Astrocyte (in vitro differentiated cells and primary cell): ENCODE measurements at regions not wholly inside any gene's neighbourhood (a gene's known extent, or its start where the extent isn't known, plus 50 kb on each side); places are given as distances from the start of the nearest gene placed in this dataset.

Experiments
- DNase-seq: peaks from one replicate; pipeline ENCODE4 v3.0.0-alpha.2; 2010; ENCODE audit warnings: low read depth
- FAIRE-seq: peaks from 2 replicates; lab custom pipeline; 2011; peaks lifted over from hg19 to GRCh38; lab: Jason Lieb, UNC
- H2AFZ ChIP-seq: 2 replicates; pipeline ENCODE4 v1.6.0; 2012; ENCODE audit warnings: low read depth, low read length, inconsistent platforms
- H3K27ac ChIP-seq: 2 replicates; pipeline ENCODE4 v1.5.1; 2011; ENCODE audit warnings: low read depth, low read length, inconsistent platforms
- H3K27me3 ChIP-seq: 2 replicates; pipeline ENCODE4 v1.6.0; 2011; ENCODE audit warnings: low read length, inconsistent platforms; ENCODE audit not compliant: insufficient read depth
- H3K36me3 ChIP-seq: 2 replicates; pipeline ENCODE4 v1.5.1; 2011; ENCODE audit warnings: low read length, inconsistent platforms; ENCODE audit not compliant: insufficient read depth
- H3K4me1 ChIP-seq: 2 replicates; pipeline ENCODE4 v1.5.1; 2011; ENCODE audit warnings: low read length, inconsistent platforms; ENCODE audit not compliant: insufficient read depth
- H3K4me2 ChIP-seq: 2 replicates; pipeline ENCODE4 v1.6.0; 2012; ENCODE audit warnings: low read length, inconsistent platforms
- H3K4me3 ChIP-seq: 2 replicates; pipeline ENCODE4 v1.5.1; 2011; ENCODE audit warnings: low read depth, mild to moderate bottlenecking, low read length, inconsistent platforms; ENCODE audit not compliant: insufficient read depth
- H3K79me2 ChIP-seq: 2 replicates; pipeline ENCODE4 v1.6.0; 2012; ENCODE audit warnings: mild to moderate bottlenecking, low read length, inconsistent platforms; ENCODE audit not compliant: insufficient read depth
- H3K9ac ChIP-seq: 2 replicates; pipeline ENCODE4 v1.6.0; 2012; ENCODE audit warnings: mild to moderate bottlenecking, low read length, inconsistent platforms
- H3K9me3 ChIP-seq: 2 replicates; pipeline ENCODE4 v1.5.1; 2012; ENCODE audit warnings: low read depth, mild to moderate bottlenecking, low read length, inconsistent platforms; ENCODE audit not compliant: insufficient read depth
- H4K20me1 ChIP-seq: 2 replicates; pipeline ENCODE4 v1.6.0; 2012; ENCODE audit warnings: low read length, inconsistent platforms; ENCODE audit not compliant: insufficient read depth
- H3K27ac Mint-ChIP-seq: one replicate; pipeline ENCODE4 v1.8.0; 2021; ENCODE audit warnings: mild to moderate bottlenecking, mixed read lengths; ENCODE audit not compliant: unreplicated experiment
- H3K27me3 Mint-ChIP-seq: one replicate; pipeline ENCODE4 v1.8.0; 2021; ENCODE audit warnings: low read depth, mixed read lengths; ENCODE audit not compliant: unreplicated experiment
- H3K36me3 Mint-ChIP-seq: one replicate; pipeline ENCODE4 v1.8.0; 2021; ENCODE audit warnings: low read depth, mixed read lengths; ENCODE audit not compliant: unreplicated experiment
- H3K4me1 Mint-ChIP-seq: one replicate; pipeline ENCODE4 v1.8.0; 2021; ENCODE audit warnings: low read depth, mixed read lengths; ENCODE audit not compliant: unreplicated experiment
- H3K4me3 Mint-ChIP-seq: one replicate; pipeline ENCODE4 v1.8.0; 2021; ENCODE audit warnings: mild to moderate bottlenecking, moderate library complexity, mixed read lengths; ENCODE audit not compliant: unreplicated experiment
- H3K9me3 Mint-ChIP-seq: one replicate; pipeline ENCODE4 v1.8.0; 2021; ENCODE audit warnings: mild to moderate bottlenecking, mixed read lengths; ENCODE audit not compliant: unreplicated experiment
- CTCF ChIP-seq: IDR thresholded peaks from 2 replicates; pipeline ENCODE4 v1.5.1; 2011; ENCODE audit warnings: low read depth, mild to moderate bottlenecking, inconsistent platforms, low read length, moderate library complexity; ENCODE audit not compliant: insufficient read depth
- EZH2 ChIP-seq: IDR thresholded peaks from 2 replicates; pipeline ENCODE4 v1.6.1; 2012; ENCODE audit warnings: mild to moderate bottlenecking, low read length, inconsistent platforms; ENCODE audit not compliant: insufficient read depth

GRCh38 chr14:42269234-42269633 lies 662.6 kb downstream of the LRFN5 start:
- Histone ChIP-seq H4K20me1 (no peaks in the 10 kb centered on the region), H3K27ac (no peak overlapping the region), H3K79me2 (no peaks in the 10 kb centered on the region), H3K4me1 (no peaks in the 10 kb centered on the region), H3K9me3 (peaks cover 3% of the 10 kb centered on the region), H3K27me3 (no peaks in the 10 kb centered on the region), H3K4me3 (no peak overlapping the region), H3K9ac (no peak overlapping the region), H2AFZ (no peak overlapping the region), H3K36me3 (no peaks in the 10 kb centered on the region), H3K4me2 (no peak overlapping the region)
- TF ChIP-seq CTCF, result no peak
- TF ChIP-seq EZH2, result no peak
- Mint-ChIP-seq H3K27ac (no peak overlapping the region), H3K36me3 (no peaks in the 10 kb centered on the region), H3K4me3 (no peak overlapping the region), H3K4me1 (no peaks in the 10 kb centered on the region), H3K9me3 (peaks cover 11% of the 10 kb centered on the region), H3K27me3 (no peaks in the 10 kb centered on the region)
- FAIRE-seq, result no peak
- no peak for DNase-seq

- H3K4me3 Mint-ChIP-seq, result no peak overlapping the region
- Histone ChIP-seq H3K4me3 (no peak overlapping the region), H3K79me2 (no peaks in the 10 kb centered on the region), H3K27ac (no peak overlapping the region), H3K4me2 (no peak overlapping the region), H2AFZ (no peak overlapping the region), H3K9me3 (no peaks in the 10 kb centered on the region), H4K20me1 (no peaks in the 10 kb centered on the region), H3K27me3 (no peaks in the 10 kb centered on the region), H3K9ac (no peak overlapping the region), H3K36me3 (no peaks in the 10 kb centered on the region), H3K4me1 (no peaks in the 10 kb centered on the region)
- no peak for FAIRE-seq
- no peak overlapping the region for H3K27ac Mint-ChIP-seq
- H3K9me3 Mint-ChIP-seq, result peaks cover 2% of the 10 kb centered on the region
- no peaks in the 10 kb centered on the region for H3K4me1 Mint-ChIP-seq
- DNase-seq, result no peak
- TF ChIP-seq CTCF, result no peak
- no peak for TF ChIP-seq EZH2
- no peaks in the 10 kb centered on the region for H3K36me3 Mint-ChIP-seq
- no peaks in the 10 kb centered on the region for H3K27me3 Mint-ChIP-seq
Measured at GRCh38 chr14:42248131-42248530, 641.5 kb downstream of the LRFN5 start.

- no peak overlapping the region for H3K27ac ChIP-seq
- no peak overlapping the region for H3K27ac Mint-ChIP-seq
- H3K9me3 ChIP-seq, result no peaks in the 10 kb centered on the region
- no peak overlapping the region for H3K9ac ChIP-seq
- H3K4me1 ChIP-seq, result no peaks in the 10 kb centered on the region
- H3K27me3 ChIP-seq, result no peaks in the 10 kb centered on the region
- no peaks in the 10 kb centered on the region for H3K36me3 Mint-ChIP-seq
- TF ChIP-seq EZH2 (no peak), CTCF (no peak)
- DNase-seq, result no peak
- no peaks in the 10 kb centered on the region for H3K27me3 Mint-ChIP-seq
- H3K4me3 ChIP-seq, result no peak overlapping the region
- H3K9me3 Mint-ChIP-seq, result peaks cover 2% of the 10 kb centered on the region
- H3K4me3 Mint-ChIP-seq, result no peak overlapping the region
- H3K4me1 Mint-ChIP-seq, result no peaks in the 10 kb centered on the region
- H4K20me1 ChIP-seq, result no peaks in the 10 kb centered on the region
- no peak overlapping the region for H2AFZ ChIP-seq
- H3K36me3 ChIP-seq, result no peaks in the 10 kb centered on the region
- H3K79me2 ChIP-seq, result no peaks in the 10 kb centered on the region
- FAIRE-seq, result no peak
- H3K4me2 ChIP-seq, result no peak overlapping the region
Measured at GRCh38 chr14:42241101-42241500, 634.4 kb downstream of the LRFN5 start.
